Trophoblast cell (in vitro differentiated cells and primary cell): ENCODE measurements at regions not wholly inside any gene's neighbourhood (a gene's known extent, or its start where the extent isn't known, plus 50 kb on each side); places are given as distances from the start of the nearest gene placed in this dataset.

ENCODE experiments used
- DNase-seq, 2 donors: peaks; one replicate each; pipeline ENCODE4 v3.0.0-alpha.2; 2016
- H2AFZ ChIP-seq: 2 replicates; pipeline ENCODE4 v1.6.1; 2013; ENCODE audit warnings: low read length, moderate library complexity, mild to moderate bottlenecking; ENCODE audit not compliant: insufficient read depth, poor library complexity
- H2AK5ac ChIP-seq: 2 replicates; pipeline ENCODE4 v1.6.1; 2013; ENCODE audit warnings: mild to moderate bottlenecking, low read length
- H2BK120ac ChIP-seq: 2 replicates; pipeline ENCODE4 v1.6.1; 2013; ENCODE audit warnings: low read length, mild to moderate bottlenecking, moderate library complexity; ENCODE audit not compliant: insufficient read depth, poor library complexity
- H2BK12ac ChIP-seq: 2 replicates; pipeline ENCODE4 v1.6.1; 2013; ENCODE audit warnings: mild to moderate bottlenecking, low read length, moderate library complexity
- H2BK5ac ChIP-seq: 2 replicates; pipeline ENCODE4 v1.6.1; 2013; ENCODE audit warnings: low read length, low read depth, moderate library complexity, mild to moderate bottlenecking; ENCODE audit not compliant: poor library complexity
- H3K14ac ChIP-seq: 2 replicates; pipeline ENCODE4 v1.6.1; 2013; ENCODE audit warnings: mild to moderate bottlenecking, low read length
- H3K18ac ChIP-seq: 2 replicates; pipeline ENCODE4 v1.6.1; 2013; ENCODE audit warnings: mild to moderate bottlenecking, low read length
- H3K23ac ChIP-seq: 2 replicates; pipeline ENCODE4 v1.6.1; 2013; ENCODE audit warnings: low read length
- H3K27ac ChIP-seq: 2 replicates; pipeline ENCODE4 v1.5.1; 2013; ENCODE audit warnings: low read depth, mild to moderate bottlenecking, inconsistent platforms, low read length, moderate library complexity
- H3K27me3 ChIP-seq: 2 replicates; pipeline ENCODE4 v1.6.1; 2013; ENCODE audit warnings: inconsistent platforms, mild to moderate bottlenecking, low read length, moderate library complexity; ENCODE audit not compliant: insufficient read depth
- H3K36me3 ChIP-seq, 2 experiments: 1 replicate in 1 of 2; 2 replicates in 1 of 2; pipeline ENCODE4 v1.6.1; 2013; ENCODE audit warnings: low read length in 2 of 2, mild to moderate bottlenecking in 2 of 2, moderate library complexity in 1 of 2; ENCODE audit not compliant: insufficient read depth in 2 of 2, control insufficient read depth in 1 of 2
- H3K4ac ChIP-seq: 2 replicates; pipeline ENCODE4 v1.6.1; 2013; ENCODE audit warnings: low read depth, mild to moderate bottlenecking, low read length, moderate library complexity
- H3K4me1 ChIP-seq, 2 experiments: 1 replicate in 1 of 2; 2 replicates in 1 of 2; pipeline ENCODE4 v1.6.1; 2013; ENCODE audit warnings: low read length in 2 of 2, mild to moderate bottlenecking in 2 of 2, moderate library complexity in 1 of 2; ENCODE audit not compliant: insufficient read depth in 2 of 2, control insufficient read depth in 1 of 2
- H3K4me2 ChIP-seq: 2 replicates; pipeline ENCODE4 v1.6.1; 2013; ENCODE audit warnings: inconsistent platforms, mild to moderate bottlenecking, low read length, moderate library complexity
- H3K4me3 ChIP-seq: 2 replicates; pipeline ENCODE4 v1.5.1; 2013; ENCODE audit warnings: mild to moderate bottlenecking, low read depth, low read length, inconsistent platforms
- H3K79me1 ChIP-seq: one replicate; pipeline ENCODE4 v1.6.1; 2013; ENCODE audit warnings: low read length
- H3K79me2 ChIP-seq: 2 replicates; pipeline ENCODE4 v1.6.1; 2013; ENCODE audit warnings: low read length, mild to moderate bottlenecking; ENCODE audit not compliant: control insufficient read depth, insufficient read depth, poor library complexity
- H3K9ac ChIP-seq: 2 replicates; pipeline ENCODE4 v1.6.1; 2013; ENCODE audit warnings: mild to moderate bottlenecking, low read length
- H3K9me3 ChIP-seq: 2 replicates; pipeline ENCODE4 v1.6.1; 2013; ENCODE audit warnings: low read depth, mild to moderate bottlenecking, control low read depth, inconsistent platforms, low read length; ENCODE audit not compliant: insufficient read depth
- H4K12ac ChIP-seq: 2 replicates; pipeline ENCODE4 v1.6.1; 2013; ENCODE audit warnings: low read depth, mild to moderate bottlenecking, low read length, moderate library complexity
- H4K8ac ChIP-seq: 2 replicates; pipeline ENCODE4 v1.6.1; 2013; ENCODE audit warnings: low read depth, mild to moderate bottlenecking, low read length, moderate library complexity
- H4K91ac ChIP-seq: one replicate; pipeline ENCODE4 v1.6.1; 2013; ENCODE audit warnings: low read depth, mild to moderate bottlenecking, low read length, moderate library complexity
- WGBS: extraction: QIAGEN DNeasy Blood & Tissue Kit; methylation state at CpG from one replicate; pipeline ENCODE4 v1.1.7; 2013; ENCODE audit warnings: missing lambda C conversion rate; ENCODE audit not compliant: insufficient read length, insufficient coverage; ENCODE audit errors: extremely low coverage; 5-methylcytosine and 5-hydroxymethylcytosine counted together

GRCh38 chr1:198018529-198018928, 101.4 kb downstream of the LHX9 start:
- H3K18ac ChIP-seq: no peak overlapping the region
- no peak overlapping the region for H4K91ac ChIP-seq
- no peak overlapping the region for H3K23ac ChIP-seq
- DNase-seq: peak; percentile 91 to 95
- H3K4me3 ChIP-seq: no peak overlapping the region
- H3K9ac ChIP-seq: no peak overlapping the region
- H3K14ac ChIP-seq: no peak overlapping the region
- H2AK5ac ChIP-seq: no peak overlapping the region
- no peaks in the 10 kb centered on the region for H3K79me2 ChIP-seq
- no peaks in the 10 kb centered on the region for H3K27me3 ChIP-seq
- H4K12ac ChIP-seq: no peak overlapping the region
- H3K4ac ChIP-seq: no peak overlapping the region
- H2BK12ac ChIP-seq: no peak overlapping the region
- no peak overlapping the region for H2AFZ ChIP-seq
- H3K4me2 ChIP-seq: no peak overlapping the region
- H3K79me1 ChIP-seq: no peaks in the 10 kb centered on the region
- no peak overlapping the region for H2BK5ac ChIP-seq
- no peak overlapping the region for H3K27ac ChIP-seq
- no peaks in the 10 kb centered on the region for H3K9me3 ChIP-seq
- no peaks in the 10 kb centered on the region for H3K4me1 ChIP-seq
- H4K8ac ChIP-seq: no peak overlapping the region
- no peak overlapping the region for H2BK120ac ChIP-seq
- WGBS: no CpG with 5 or more reads among the region's 1 CpG
- H3K36me3 ChIP-seq: no peaks in the 10 kb centered on the region

- H3K9me3 ChIP-seq: no peaks in the 10 kb centered on the region
- H2BK120ac ChIP-seq: no peak overlapping the region
- no peak overlapping the region for H3K4me2 ChIP-seq
- H3K27ac ChIP-seq: no peak overlapping the region
- H3K4me1 ChIP-seq: no peaks in the 10 kb centered on the region
- no peak overlapping the region for H3K9ac ChIP-seq
- WGBS: no CpG with 5 or more reads among the region's 1 CpG
- no peak overlapping the region for H4K91ac ChIP-seq
- no peaks in the 10 kb centered on the region for H3K27me3 ChIP-seq
- peak; percentile 54 to 56 for DNase-seq
- H3K79me1 ChIP-seq: no peaks in the 10 kb centered on the region
- no peak overlapping the region for H4K8ac ChIP-seq
- H3K14ac ChIP-seq: no peak overlapping the region
- H3K23ac ChIP-seq: no peak overlapping the region
- H3K79me2 ChIP-seq: no peaks in the 10 kb centered on the region
- H3K4me3 ChIP-seq: no peak overlapping the region
- no peak overlapping the region for H3K4ac ChIP-seq
- no peak overlapping the region for H2BK12ac ChIP-seq
- H4K12ac ChIP-seq: no peak overlapping the region
- no peak overlapping the region for H2AFZ ChIP-seq
- no peak overlapping the region for H3K18ac ChIP-seq
- H2BK5ac ChIP-seq: no peak overlapping the region
- H3K36me3 ChIP-seq: no peaks in the 10 kb centered on the region
- H2AK5ac ChIP-seq: no peak overlapping the region
Observed at GRCh38 chr1:198019126-198019525, 102.0 kb downstream of the LHX9 start.

GRCh38 chr1:198024336-198024735, 107.2 kb downstream of the LHX9 start:
- Histone ChIP-seq H3K27ac (no peak overlapping the region), H3K27me3 (no peaks in the 10 kb centered on the region), H4K8ac (no peak overlapping the region), H3K79me2 (no peaks in the 10 kb centered on the region), H2BK12ac (no peak overlapping the region), H3K4me3 (no peak overlapping the region), H3K14ac (no peak overlapping the region), H3K4me1 (no peaks in the 10 kb centered on the region), H3K36me3 (no peaks in the 10 kb centered on the region), H2AFZ (no peak overlapping the region), H3K9ac (no peak overlapping the region), H4K12ac (no peak overlapping the region), H2BK120ac (no peak overlapping the region), H3K4me2 (no peak overlapping the region), H3K79me1 (no peaks in the 10 kb centered on the region), H2AK5ac (no peak overlapping the region), H3K18ac (no peak overlapping the region), H3K4ac (no peak overlapping the region), H2BK5ac (no peak overlapping the region), H3K9me3 (no peaks in the 10 kb centered on the region), H3K23ac (no peak overlapping the region), H4K91ac (no peak overlapping the region)
- no CpG with 5 or more reads among the region's 4 CpGs for WGBS
- no peak for DNase-seq

GRCh38 chr1:198024782-198025181, 107.6 kb downstream of the LHX9 start:
- Histone ChIP-seq H3K27ac (no peak overlapping the region), H3K18ac (no peak overlapping the region), H3K36me3 (no peaks in the 10 kb centered on the region), H4K12ac (no peak overlapping the region), H2BK5ac (no peak overlapping the region), H4K8ac (no peak overlapping the region), H2BK12ac (no peak overlapping the region), H4K91ac (no peak overlapping the region), H3K79me1 (no peaks in the 10 kb centered on the region), H3K9me3 (no peaks in the 10 kb centered on the region), H3K4me2 (no peak overlapping the region), H3K4ac (no peak overlapping the region), H2AFZ (no peak overlapping the region), H3K4me3 (no peak overlapping the region), H3K4me1 (no peaks in the 10 kb centered on the region), H3K14ac (no peak overlapping the region), H3K9ac (no peak overlapping the region), H2BK120ac (no peak overlapping the region), H3K79me2 (no peaks in the 10 kb centered on the region), H3K27me3 (no peaks in the 10 kb centered on the region), H2AK5ac (no peak overlapping the region), H3K23ac (no peak overlapping the region)
- DNase-seq: peak in 1 of 2 donors; percentile 42
